GM12891 (cell line): ENCODE measurements at regions not wholly inside any gene's neighbourhood (a gene's known extent, or its start where the extent isn't known, plus 50 kb on each side); places are given as distances from the start of the nearest gene placed in this dataset.
A peak's percentile ranks its signal among the peaks of the same experiment; 100 is the strongest.
"Not testable (repeated sequence)": the region's sequence is repeated elsewhere in the genome, so short reads cannot be mapped to it uniquely, and the experiment has no call there.

Experiments
- DNase-seq: peaks from one replicate; pipeline ENCODE4 v3.0.0; 2011; ENCODE audit warnings: low spot score; ENCODE audit not compliant: insufficient read length
- FAIRE-seq: peaks from 2 replicates; lab custom pipeline; 2011; peaks lifted over from hg19 to GRCh38; lab: Jason Lieb, UNC
- PAX5 ChIP-seq: IDR thresholded peaks from 2 replicates; pipeline ENCODE4 v1.6.1; 2011; ENCODE audit warnings: low read length, moderate library complexity, mild to moderate bottlenecking; ENCODE audit not compliant: insufficient read depth, severe bottlenecking
- POLR2A ChIP-seq: IDR thresholded peaks from 2 replicates; pipeline ENCODE4 v1.6.1; 2011; ENCODE audit warnings: low read depth, low read length, control low read depth
- POLR2AphosphoS5 ChIP-seq: IDR thresholded peaks from 2 replicates; pipeline ENCODE4 v1.6.1; 2011; ENCODE audit warnings: low read depth, low read length, control low read depth
- POU2F2 ChIP-seq: IDR thresholded peaks from 2 replicates; pipeline ENCODE4 v1.6.1; 2011; ENCODE audit warnings: low read depth, mild to moderate bottlenecking, control low read depth, low read length, moderate library complexity
- SPI1 ChIP-seq: IDR thresholded peaks from 2 replicates; pipeline ENCODE4 v1.6.1; 2011; ENCODE audit warnings: low read depth, low read length, control low read depth
- TAF1 ChIP-seq: IDR thresholded peaks from 2 replicates; pipeline ENCODE4 v1.6.1; 2011; ENCODE audit warnings: low read depth, low read length, control low read depth

DNA sequence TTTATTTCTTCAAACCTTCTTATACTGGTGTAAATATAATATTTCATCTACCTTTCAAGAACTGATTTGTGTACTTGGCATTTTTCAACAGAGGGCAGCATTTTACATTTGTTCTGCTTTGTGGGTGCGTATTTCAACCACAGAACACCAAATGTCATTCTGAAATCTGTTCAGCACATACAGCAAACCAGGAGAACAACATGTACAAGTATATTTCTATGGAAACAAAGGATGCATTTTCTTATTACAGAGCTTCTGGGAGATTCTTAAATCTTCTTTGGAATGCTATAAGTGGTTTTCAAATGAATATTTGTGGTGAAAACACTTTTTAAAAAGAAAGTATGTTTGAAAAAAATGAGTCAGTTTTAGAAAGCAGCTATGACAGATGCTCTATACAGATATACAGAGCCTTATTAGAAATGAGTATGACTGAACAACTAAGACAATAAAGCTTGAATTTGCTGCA, 946.0 kb downstream of the FAM181B start:
- FAIRE-seq (peak; percentile 79), DNase-seq (no peak)
- TF ChIP-seq POLR2AphosphoS5 = no peak
- no peak for TF ChIP-seq PAX5
- TF ChIP-seq POLR2A = no peak
- no peak for TF ChIP-seq SPI1
- no peak for TF ChIP-seq TAF1
- no peak for TF ChIP-seq POU2F2

DNA sequence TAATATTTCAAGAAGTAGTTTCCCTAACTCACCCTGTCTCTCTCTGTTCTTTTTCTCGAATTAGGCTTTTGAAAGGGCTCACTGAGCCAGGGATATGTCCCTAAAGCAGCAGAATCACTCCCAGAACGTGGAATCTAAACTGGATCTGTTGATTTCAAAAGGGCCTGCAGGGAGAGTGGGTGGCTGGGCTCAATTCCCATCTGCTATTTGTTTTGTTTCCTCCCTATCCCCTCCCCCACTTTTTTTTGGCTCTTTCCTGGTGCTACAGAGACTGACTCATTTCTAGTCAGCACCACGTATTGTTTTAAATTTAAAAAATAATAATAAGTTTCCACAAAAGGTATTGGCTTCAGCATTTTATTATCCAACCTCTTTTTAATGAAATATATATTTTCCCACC, 961.5 kb downstream of the FAM181B start:
- DNase-seq (no peak), FAIRE-seq (no peak)
- no peak for TF ChIP-seq TAF1
- TF ChIP-seq POLR2A = no peak
- TF ChIP-seq SPI1 = no peak
- no peak for TF ChIP-seq PAX5
- no peak for TF ChIP-seq POU2F2

DNA sequence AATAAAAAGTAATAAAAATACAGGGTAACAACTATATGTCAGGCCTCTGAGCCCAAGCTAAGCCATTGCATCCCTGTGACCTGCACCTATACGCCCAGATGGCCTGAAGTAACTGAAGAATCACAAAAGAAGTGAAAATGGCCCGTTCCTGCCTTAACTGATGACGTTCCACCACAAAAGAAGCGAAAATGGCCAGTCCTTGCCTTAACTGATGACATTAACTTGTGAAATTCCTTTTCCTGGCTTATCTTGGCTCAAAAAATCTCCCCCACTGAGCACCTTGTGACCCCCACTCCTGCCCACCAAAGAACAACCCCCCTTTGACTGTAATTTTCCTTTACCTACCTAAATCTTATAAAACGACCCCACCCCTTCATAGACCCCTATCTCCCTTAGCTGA, 963.8 kb downstream of the FAM181B start:
- DNase-seq, FAIRE-seq: not testable (repeated sequence)

DNA sequence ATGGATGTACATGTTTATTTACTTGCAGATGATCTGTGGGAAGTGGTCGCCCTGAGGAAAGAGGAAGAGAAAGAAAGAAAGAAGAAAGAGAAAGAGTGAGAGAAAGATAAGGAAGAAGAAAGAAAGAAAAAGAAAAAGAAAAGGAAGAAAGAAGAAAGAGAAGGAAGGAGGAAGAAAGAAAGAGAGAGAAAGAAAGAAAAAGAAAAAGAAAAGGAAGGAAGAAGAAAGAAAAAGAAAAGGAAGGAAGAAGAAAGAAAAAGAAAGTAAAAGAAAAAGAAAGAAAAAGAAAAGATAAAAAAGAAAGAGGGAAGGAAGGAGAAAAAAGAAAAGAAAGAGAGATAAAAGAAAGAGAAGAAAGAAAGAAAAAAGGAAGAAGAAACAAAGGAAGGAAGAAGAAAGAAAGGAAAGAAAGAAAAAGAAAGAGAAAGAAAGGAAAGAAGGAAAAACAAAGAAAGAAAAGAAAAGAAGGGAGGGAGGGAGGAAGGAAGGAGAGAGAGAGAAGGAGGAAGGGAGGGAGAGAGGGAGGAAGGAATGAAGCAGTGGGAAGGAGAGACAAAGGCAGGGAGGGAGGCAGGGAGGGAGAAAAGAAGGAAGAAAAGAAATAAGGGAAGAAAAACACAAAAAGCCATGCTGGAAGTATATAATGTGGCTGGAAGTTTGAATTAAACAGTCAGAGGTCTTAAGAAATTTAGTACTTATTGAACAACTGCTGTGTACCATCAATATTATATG, 976.6 kb downstream of the FAM181B start:
- DNase-seq = no peak
- TF ChIP-seq TAF1 = no peak
- no peak for TF ChIP-seq PAX5
- TF ChIP-seq POLR2A = no peak
- TF ChIP-seq SPI1 = no peak
- no peak for TF ChIP-seq POU2F2
- TF ChIP-seq POLR2AphosphoS5 = no peak
- FAIRE-seq = no peak

DNA sequence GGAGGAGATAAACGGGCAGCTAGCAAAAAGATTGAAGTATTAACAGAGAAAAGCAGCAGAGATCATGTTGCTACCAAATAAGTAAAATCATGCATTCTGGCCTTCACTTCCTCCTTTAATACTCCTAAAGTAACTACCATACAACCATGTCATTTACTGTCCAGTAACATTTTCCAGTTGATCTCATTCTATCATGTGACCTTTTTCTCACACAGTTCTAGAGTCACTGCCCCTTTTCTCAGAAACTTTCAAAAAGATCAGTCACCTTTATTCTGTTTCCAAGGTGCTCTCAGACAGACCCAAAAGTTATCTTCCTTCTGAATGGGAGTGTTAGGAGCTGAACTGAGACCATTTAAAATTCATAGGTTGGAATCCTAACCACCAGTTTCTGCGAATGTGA, 984.4 kb downstream of the FAM181B start:
- no peak for TF ChIP-seq POLR2A
- no peak for TF ChIP-seq POU2F2
- TF ChIP-seq SPI1 = no peak
- TF ChIP-seq TAF1 = no peak
- no peak for TF ChIP-seq PAX5
- no peak for TF ChIP-seq POLR2AphosphoS5
- no peak for FAIRE-seq
- no peak for DNase-seq

DNA sequence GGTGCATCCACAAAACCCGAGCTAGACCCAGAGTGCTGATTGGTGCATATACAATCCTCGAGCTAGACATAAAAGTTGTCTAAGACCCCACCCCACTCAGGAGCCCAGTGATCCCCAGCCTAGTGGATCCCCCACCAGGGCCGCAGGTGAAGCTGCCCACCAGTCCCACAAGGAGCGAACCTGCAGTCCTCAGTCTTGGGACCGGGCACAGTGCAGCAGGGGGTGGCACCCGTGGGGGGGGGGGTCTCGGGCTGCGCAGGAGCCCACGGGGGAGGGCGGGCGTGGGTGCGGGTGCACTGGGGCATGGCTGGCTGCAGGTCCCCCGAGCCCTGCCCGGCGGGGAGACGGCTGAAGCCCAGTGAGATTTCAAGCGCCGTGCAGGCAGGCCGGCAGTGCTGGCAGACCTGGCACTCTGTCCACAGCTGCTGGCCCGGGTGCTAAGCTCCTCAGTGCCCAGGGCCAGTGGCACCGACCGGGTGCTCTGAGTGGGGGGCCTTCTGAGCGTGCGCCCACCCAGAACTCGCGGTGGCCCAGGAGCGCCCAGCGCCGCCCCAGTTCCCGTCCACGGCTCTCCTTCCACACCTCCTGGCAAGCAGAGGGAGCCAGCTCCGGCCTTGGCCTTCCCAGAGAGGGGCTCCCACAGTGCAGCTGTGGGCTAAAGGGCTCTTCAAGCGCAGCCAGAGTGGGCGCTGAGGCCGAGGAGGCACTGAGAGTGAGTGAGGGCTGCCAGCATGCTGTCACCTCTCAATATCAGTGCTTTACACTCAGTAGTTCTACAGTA, 989.1 kb downstream of the FAM181B start:
- no peak for FAIRE-seq
- no peak for TF ChIP-seq POU2F2
- no peak for DNase-seq

DNA sequence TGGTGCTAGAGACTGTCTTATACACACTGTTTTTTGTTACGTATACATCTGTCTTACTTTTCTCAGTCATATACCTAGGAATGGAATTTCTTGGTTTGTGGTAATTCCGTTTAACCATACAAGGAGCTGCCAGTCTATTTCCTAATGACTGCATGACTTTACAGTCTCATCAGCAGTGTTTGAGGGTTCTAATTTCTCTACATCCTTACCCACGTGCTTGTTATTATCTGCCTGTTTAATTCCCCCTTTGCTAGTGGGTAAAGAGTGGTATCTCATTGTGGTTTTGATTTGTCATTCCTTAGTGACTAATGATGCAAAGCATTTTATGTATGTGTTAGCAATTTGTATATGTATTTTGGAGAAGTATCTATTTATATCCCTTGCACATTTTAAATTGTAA, 1008.0 kb downstream of the FAM181B start:
- DNase-seq (no peak), FAIRE-seq (no peak)
- TF ChIP-seq TAF1 = no peak
- no peak for TF ChIP-seq POU2F2
- TF ChIP-seq POLR2AphosphoS5 = no peak
- no peak for TF ChIP-seq PAX5
- no peak for TF ChIP-seq POLR2A
- no peak for TF ChIP-seq SPI1

DNA sequence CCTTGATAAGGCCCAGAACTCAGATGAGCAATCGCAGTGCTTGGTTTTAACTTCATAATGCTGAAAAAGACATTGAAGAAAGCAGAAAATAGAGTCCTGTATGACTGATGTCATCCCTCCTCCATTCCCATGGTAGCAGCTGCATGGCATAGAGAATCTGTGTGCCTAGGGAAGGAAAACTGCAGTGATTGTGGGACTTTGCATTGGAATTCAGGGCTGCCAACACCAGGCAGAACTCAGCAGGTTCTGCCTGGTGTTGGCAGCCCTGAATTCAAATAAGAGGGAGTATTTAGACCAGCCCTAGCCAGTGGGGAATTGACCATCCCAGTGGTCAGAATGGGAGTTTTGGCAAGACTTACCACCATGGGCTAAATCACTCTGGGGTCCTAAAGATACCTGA, 1016.0 kb downstream of the FAM181B start:
- TF ChIP-seq POLR2AphosphoS5 (no peak), POU2F2 (no peak), POLR2A (no peak), PAX5 (no peak), TAF1 (no peak), SPI1 (no peak)
- DNase-seq (no peak), FAIRE-seq (no peak)

DNA sequence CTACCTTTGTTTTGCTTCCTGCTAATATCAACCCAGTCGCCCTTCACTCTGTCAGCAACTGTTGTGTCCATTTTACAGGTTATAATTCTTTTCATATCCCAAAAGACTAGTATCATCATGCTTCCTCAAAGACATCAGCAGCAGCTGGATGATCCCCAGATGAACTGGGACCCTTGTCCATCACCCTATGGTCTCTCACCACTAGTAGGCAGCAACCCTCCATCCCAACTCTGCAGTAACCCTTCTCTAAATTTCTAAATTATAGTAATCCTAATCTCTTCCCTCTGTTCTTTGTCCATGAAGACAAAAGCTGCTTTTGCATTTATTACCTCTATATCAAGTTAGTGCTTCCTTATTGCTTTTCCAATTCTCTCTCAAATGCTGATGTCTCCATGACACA, 1025.8 kb downstream of the FAM181B start:
- DNase-seq (no peak), FAIRE-seq (no peak)
- TF ChIP-seq POLR2AphosphoS5 (no peak), PAX5 (no peak), TAF1 (no peak)

DNA sequence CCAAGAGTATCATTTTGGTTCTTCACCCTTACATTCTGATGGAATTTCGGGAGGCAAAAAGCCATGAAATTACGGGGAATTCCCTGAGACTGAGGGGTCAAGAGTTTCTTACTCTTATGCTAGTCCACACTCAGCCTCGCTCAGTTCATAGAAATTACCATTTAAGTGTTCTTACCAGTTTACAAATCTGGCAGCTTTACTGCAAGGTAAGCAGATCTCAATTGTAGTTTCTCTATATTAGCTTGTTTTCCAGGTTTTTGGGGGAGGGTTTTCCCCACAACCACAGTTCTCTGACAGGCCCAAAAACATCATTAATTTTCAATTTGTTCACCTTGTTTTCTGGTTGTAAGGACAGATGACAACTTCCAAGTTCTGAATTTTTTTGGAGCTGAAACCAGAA, 1028.4 kb downstream of the FAM181B start:
- TF ChIP-seq POLR2A (no peak), PAX5 (no peak), POLR2AphosphoS5 (no peak), SPI1 (no peak), TAF1 (no peak), POU2F2 (no peak)
- FAIRE-seq = no peak
- DNase-seq = no peak
